GM12878 (cell line): ENCODE measurements at regions not wholly inside any gene's neighbourhood (a gene's known extent, or its start where the extent isn't known, plus 50 kb on each side); places are given as distances from the start of the nearest gene placed in this dataset.

Source experiments
- BHLHE40 ChIP-seq, 2 experiments: fragments of 450-650 bp in 1 of 2; IDR thresholded peaks; 2 replicates each; pipeline ENCODE4 v1.6.1; 2011 to 2017; ENCODE audit warnings: low read depth in 2 of 2, borderline replicate concordance in 1 of 2, improper control_type of control experiment in 1 of 2, low read length in 1 of 2, mild to moderate bottlenecking in 1 of 2
- CEBPB ChIP-seq, 2 experiments: fragments of 150-350 bp in 1 of 2; IDR thresholded peaks; 2 replicates each; pipeline ENCODE4 v1.6.1; 2012 to 2014; ENCODE audit warnings: low read depth in 2 of 2, low read length in 2 of 2, borderline replicate concordance in 1 of 2, inconsistent platforms in 1 of 2
- ETV6 ChIP-seq, 2 experiments: fragments of 450-650 bp in 1 of 2; IDR thresholded peaks in 1 of 2; conservative IDR thresholded peaks in 1 of 2; 2 replicates each; pipeline ENCODE4 v1.6.1; 2014; ENCODE audit warnings: antibody characterized with exemption in 1 of 2, borderline replicate concordance in 1 of 2, low read depth in 1 of 2, mild to moderate bottlenecking in 1 of 2, moderate library complexity in 1 of 2
- NRF1 ChIP-seq: conservative IDR thresholded peaks from 2 replicates; pipeline ENCODE4 v1.6.1; 2011; ENCODE audit warnings: mild to moderate bottlenecking, low read depth, low read length, improper control_type of control experiment
- RAD21 ChIP-seq: IDR thresholded peaks from 2 replicates; pipeline ENCODE4 v1.6.1; 2011; ENCODE audit warnings: mild to moderate bottlenecking, low read depth, low read length, moderate library complexity; ENCODE audit not compliant: insufficient read depth
- TAF1 ChIP-seq: IDR thresholded peaks from 2 replicates; pipeline ENCODE4 v1.6.1; 2011; ENCODE audit warnings: mild to moderate bottlenecking, low read depth, low read length, borderline replicate concordance
- TF ChIP-seq, protein P1 (sequence below): IDR thresholded peaks from 2 replicates; pipeline ENCODE4 v1.6.1; 2012; ENCODE audit warnings: low read depth, low read length, improper control_type of control experiment

DNA sequence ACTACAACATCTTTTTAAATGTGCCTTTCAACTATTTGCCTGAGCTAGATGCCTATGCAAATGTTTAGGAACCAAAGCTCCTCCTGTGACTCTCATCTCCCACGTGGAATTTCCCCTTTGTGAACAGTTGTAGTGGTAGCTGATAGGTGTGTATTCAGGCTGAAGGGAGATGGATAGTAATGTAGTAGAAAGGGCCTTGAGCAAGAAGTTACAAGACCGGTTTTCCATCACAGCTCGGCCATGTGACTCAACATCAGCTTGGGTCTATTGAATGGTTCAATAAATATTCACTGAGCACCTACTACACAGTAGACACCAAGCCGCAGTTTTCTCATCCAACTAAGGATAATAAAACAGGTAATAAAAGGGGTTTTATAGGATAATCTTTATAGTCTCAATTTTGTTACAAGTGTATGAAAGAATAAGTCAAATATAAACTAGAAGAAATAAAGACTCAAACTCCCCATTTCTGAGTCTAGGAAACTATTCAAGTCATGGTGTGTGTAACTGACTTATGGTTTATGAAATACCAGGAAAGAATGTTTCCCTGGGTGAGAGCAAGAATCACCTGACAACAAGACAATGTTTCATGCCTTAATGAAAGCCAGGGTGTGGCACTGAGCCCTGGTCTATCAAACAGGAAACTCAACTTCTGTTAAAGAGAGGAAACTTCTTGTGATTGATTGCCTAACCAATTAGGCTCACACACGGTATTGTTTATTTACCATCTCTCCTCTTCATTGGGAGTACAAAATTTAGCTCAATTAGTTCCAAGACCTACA is 187.1 kb upstream of the SPEF2 start:
- no peak for TF ChIP-seq TAF1
- TF ChIP-seq, protein P1, sequence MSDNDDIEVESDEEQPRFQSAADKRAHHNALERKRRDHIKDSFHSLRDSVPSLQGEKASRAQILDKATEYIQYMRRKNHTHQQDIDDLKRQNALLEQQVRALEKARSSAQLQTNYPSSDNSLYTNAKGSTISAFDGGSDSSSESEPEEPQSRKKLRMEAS, result no peak
- TF ChIP-seq CEBPB (IDR thresholded peaks at IDR 0.05; ENCODE audit: borderline replicate concordance in 1 of 2, low read depth in 2 of 2, low read length in 2 of 2), result no peak
- no peak for TF ChIP-seq BHLHE40 (IDR thresholded peaks at IDR 0.05; ENCODE audit: borderline replicate concordance in 1 of 2, low read depth in 2 of 2, low read length in 1 of 2)
- TF ChIP-seq ETV6 (conservative IDR thresholded peaks at IDR 0.05 in 1 of 2, IDR thresholded peaks at IDR 0.05 in 1 of 2; ENCODE audit: borderline replicate concordance in 1 of 2, low read depth in 1 of 2), result no peak
- no peak for TF ChIP-seq RAD21
- no peak for TF ChIP-seq NRF1
